ENCODE measurements at regions not wholly inside any gene's neighbourhood (a gene's known extent, or its start where the extent isn't known, plus 50 kb on each side); places are given as distances from the start of the nearest gene placed in this dataset.

DNA sequence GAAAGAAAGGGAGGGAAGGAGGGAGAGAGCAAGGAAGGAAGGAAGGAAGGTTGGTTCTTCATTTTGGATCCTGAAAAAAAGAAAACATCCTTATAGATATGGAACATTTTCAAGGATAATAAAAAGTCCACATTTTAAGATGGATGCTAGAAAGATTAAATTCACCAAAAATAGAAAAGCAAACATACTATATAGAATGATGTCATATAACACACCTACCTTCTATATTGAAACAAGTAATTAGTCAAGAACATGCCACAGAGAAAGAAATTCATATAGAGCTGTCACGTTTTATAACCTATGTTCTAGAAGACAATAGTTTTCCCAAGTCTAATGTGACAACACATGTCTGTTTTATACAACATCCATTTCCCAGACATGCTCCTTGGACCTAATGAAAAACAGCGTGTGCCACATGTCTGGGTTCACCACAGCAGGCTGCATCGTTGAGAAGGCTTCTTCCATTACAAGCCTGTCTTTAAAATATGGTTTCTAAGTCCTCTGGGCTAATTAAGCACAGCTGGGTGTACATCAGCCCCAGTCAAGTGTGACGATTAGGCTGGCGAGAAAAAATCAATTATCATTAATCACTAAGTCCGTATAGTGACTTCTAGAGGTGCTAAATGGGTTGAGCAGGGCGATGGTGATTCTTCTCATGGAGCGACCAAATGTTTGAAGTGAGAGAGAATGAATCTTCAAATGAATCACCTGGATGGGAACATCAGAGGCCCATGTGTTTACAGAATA, 301.8 kb downstream of the TLE1 start:
- intact Hi-C loops (cut with DNase I), result no loop called here
- WGBS, 4 donors, result 84 to 89% (median 87%) methylated on average over 8 of the region's 8 CpGs
- DNase-seq, result no peak
- TF ChIP-seq POLR2A (IDR thresholded peaks at IDR 0.05), result no peak
- TF ChIP-seq, protein P1, sequence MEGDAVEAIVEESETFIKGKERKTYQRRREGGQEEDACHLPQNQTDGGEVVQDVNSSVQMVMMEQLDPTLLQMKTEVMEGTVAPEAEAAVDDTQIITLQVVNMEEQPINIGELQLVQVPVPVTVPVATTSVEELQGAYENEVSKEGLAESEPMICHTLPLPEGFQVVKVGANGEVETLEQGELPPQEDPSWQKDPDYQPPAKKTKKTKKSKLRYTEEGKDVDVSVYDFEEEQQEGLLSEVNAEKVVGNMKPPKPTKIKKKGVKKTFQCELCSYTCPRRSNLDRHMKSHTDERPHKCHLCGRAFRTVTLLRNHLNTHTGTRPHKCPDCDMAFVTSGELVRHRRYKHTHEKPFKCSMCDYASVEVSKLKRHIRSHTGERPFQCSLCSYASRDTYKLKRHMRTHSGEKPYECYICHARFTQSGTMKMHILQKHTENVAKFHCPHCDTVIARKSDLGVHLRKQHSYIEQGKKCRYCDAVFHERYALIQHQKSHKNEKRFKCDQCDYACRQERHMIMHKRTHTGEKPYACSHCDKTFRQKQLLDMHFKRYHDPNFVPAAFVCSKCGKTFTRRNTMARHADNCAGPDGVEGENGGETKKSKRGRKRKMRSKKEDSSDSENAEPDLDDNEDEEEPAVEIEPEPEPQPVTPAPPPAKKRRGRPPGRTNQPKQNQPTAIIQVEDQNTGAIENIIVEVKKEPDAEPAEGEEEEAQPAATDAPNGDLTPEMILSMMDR (IDR thresholded peaks at IDR 0.05), result no peak
- Histone ChIP-seq H3K4me3 (no peak overlapping the region), H3K36me3 (replicated peaks in 1 of 2) (no peaks in the 10 kb centered on the region), H3K4me1 (replicated peaks in 1 of 2) (peaks cover 4 to 12% of the 10 kb centered on the region in 2 donors), H3K9me3 (replicated peaks in 1 of 3) (no peaks in the 10 kb centered on the region), H3K27ac (no peak overlapping the region), H3K27me3 (no peaks in the 10 kb centered on the region)

DNA sequence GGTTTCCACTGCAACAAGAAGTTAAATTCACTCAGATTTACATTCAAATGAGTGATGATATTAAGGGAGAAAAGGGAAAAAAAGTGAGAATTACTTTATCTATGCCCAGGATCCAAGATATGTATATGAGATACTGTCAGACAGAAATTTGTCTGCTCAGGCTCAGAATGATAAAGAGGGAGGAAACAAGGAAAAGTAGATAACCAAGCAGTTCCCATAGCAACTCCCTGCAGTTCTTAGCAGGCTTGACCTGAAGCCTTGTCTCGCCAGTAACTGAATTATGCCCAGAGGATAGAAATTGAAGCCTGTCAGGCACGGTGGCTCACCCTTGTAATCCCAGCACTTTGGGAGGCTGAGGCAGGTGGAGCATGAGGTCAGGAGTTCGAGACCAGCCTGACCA, 304.4 kb downstream of the TLE1 start:
- Histone ChIP-seq H3K9me3 (replicated peaks in 1 of 3) (no peaks in the 10 kb centered on the region), H3K27ac (no peak overlapping the region), H3K36me3 (replicated peaks in 1 of 2) (no peaks in the 10 kb centered on the region), H3K4me1 (replicated peaks in 1 of 2) (peaks cover 2 to 8% of the 10 kb centered on the region in 2 donors), H3K27me3 (no peaks in the 10 kb centered on the region), H3K4me3 (no peak overlapping the region)
- no peak for TF ChIP-seq POLR2A (IDR thresholded peaks at IDR 0.05)
- TF ChIP-seq, protein P1 (IDR thresholded peaks at IDR 0.05), result no peak
- no peak for DNase-seq
- intact Hi-C loops (cut with DNase I), result no loop called here
- WGBS, 4 donors, result 67 to 78% (median 75%) methylated on average over 3 of the region's 3 CpGs

DNA sequence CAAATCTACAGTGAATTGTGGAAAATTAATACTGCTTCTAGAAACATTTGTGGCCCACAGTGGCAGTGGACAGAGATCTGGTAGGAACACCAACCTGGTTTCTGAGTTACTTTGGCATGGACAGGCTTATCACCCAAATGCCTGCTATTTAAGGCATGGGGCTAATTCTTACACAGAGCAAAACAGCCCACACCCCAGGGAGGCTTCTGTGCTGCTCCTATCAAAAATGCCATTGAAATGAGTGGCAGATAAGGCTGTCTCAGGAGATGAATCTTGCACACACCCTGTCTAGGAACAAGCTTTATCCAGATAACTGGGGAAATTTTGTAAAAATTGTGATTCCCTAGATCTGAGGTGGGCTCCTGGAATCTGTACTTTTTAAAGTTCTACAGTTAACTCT, 307.1 kb downstream of the TLE1 start:
- intact Hi-C loops (cut with DNase I), result no loop called here
- DNase-seq, result no peak
- Histone ChIP-seq H3K4me3 (no peak overlapping the region), H3K36me3 (replicated peaks in 1 of 2) (no peaks in the 10 kb centered on the region), H3K27ac (no peak overlapping the region), H3K9me3 (replicated peaks in 1 of 3) (no peaks in the 10 kb centered on the region), H3K4me1 (replicated peaks in 1 of 2) (no peaks in the 10 kb centered on the region), H3K27me3 (no peaks in the 10 kb centered on the region)
- TF ChIP-seq POLR2A (IDR thresholded peaks at IDR 0.05), result no peak
- TF ChIP-seq, protein P1 (IDR thresholded peaks at IDR 0.05), result no peak

DNA sequence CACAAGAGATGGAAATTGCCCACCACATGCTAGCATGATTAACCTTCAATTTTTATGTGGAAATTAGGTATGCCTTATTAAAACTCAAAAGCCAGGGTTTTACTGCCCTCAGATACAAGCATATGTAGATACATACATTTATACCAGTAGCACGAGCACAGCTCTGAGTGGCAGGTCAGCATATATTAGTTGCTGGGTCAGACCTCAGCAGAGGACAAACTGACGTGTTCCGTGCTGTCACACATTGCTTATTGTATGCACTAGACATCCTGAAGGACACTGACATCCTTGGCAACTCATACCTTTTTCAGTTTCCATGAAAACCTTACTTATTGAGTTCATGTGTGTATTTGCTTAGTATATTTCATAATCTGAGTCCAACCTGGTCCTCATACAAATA, 307.7 kb downstream of the TLE1 start:
- Histone ChIP-seq H3K27ac (no peak overlapping the region), H3K9me3 (replicated peaks in 1 of 3) (no peaks in the 10 kb centered on the region), H3K4me1 (replicated peaks in 1 of 2) (no peaks in the 10 kb centered on the region), H3K36me3 (replicated peaks in 1 of 2) (no peaks in the 10 kb centered on the region), H3K4me3 (no peak overlapping the region), H3K27me3 (no peaks in the 10 kb centered on the region)
- intact Hi-C loops (cut with DNase I), result no loop called here
- TF ChIP-seq, protein P1 (IDR thresholded peaks at IDR 0.05), result no peak
- TF ChIP-seq POLR2A (IDR thresholded peaks at IDR 0.05), result no peak
- DNase-seq, result no peak
- WGBS, 4 donors, result 82 to 91% (median 86%) methylated on average over 3 of the region's 3 CpGs

Measured in adrenal gland (tissue), 9 donors.